ENCODE measurements at regions not wholly inside any gene's neighbourhood (a gene's known extent, or its start where the extent isn't known, plus 50 kb on each side); places are given as distances from the start of the nearest gene placed in this dataset.

- DNase-seq (ENCODE audit: insufficient read length, low spot score) (no peak), FAIRE-seq (no peak)
Observed at GRCh38 chr18:8499810-8500675, 109.2 kb upstream of the RAB12 start.

GRCh38 chr18:8501044-8501443 lies 108.2 kb upstream of the RAB12 start:
- FAIRE-seq (no peak), DNase-seq (ENCODE audit: insufficient read length, low spot score) (no peak)

- DNase-seq (ENCODE audit: insufficient read length, low spot score) (no peak), FAIRE-seq (no peak)
Observed at GRCh38 chr18:8503248-8503647, 106.0 kb upstream of the RAB12 start.

GRCh38 chr18:8504424-8504823 lies 104.8 kb upstream of the RAB12 start:
- DNase-seq (ENCODE audit: insufficient read length, low spot score) (no peak), FAIRE-seq (no peak)

- FAIRE-seq: no peak
- no peak for DNase-seq (ENCODE audit: insufficient read length, low spot score)
Observed at GRCh38 chr18:8504880-8505435, 104.3 kb upstream of the RAB12 start.

GRCh38 chr18:8506251-8507049 lies 102.8 kb upstream of the RAB12 start:
- FAIRE-seq (no peak), DNase-seq (ENCODE audit: insufficient read length, low spot score) (no peak)

GRCh38 chr18:8507361-8507760 lies 101.9 kb upstream of the RAB12 start:
- DNase-seq (ENCODE audit: insufficient read length, low spot score): no peak
- no peak for FAIRE-seq

GRCh38 chr18:8507915-8508705 lies 101.1 kb upstream of the RAB12 start:
- FAIRE-seq (no peak), DNase-seq (ENCODE audit: insufficient read length, low spot score) (no peak)

GRCh38 chr18:8513249-8513648 lies 96.0 kb upstream of the RAB12 start:
- FAIRE-seq: no peak

GRCh38 chr18:8514409-8514808 lies 94.8 kb upstream of the RAB12 start:
- no peak for FAIRE-seq
- DNase-seq (ENCODE audit: insufficient read length, low spot score): no peak

More at GRCh38 chr18:8513249-8513648, 96.0 kb upstream of the RAB12 start:
- no peak for DNase-seq (ENCODE audit: insufficient read length, low spot score)

- FAIRE-seq (no peak), DNase-seq (ENCODE audit: insufficient read length, low spot score) (no peak)
Observed at GRCh38 chr18:8515142-8515865, 93.9 kb upstream of the RAB12 start.

- no peak for DNase-seq (ENCODE audit: insufficient read length, low spot score)
- no peak for FAIRE-seq
Observed at GRCh38 chr18:8516371-8517250, 92.6 kb upstream of the RAB12 start.

- FAIRE-seq: no peak
- no peak for DNase-seq (ENCODE audit: insufficient read length, low spot score)
Observed at GRCh38 chr18:8517276-8517675, 92.0 kb upstream of the RAB12 start.

GRCh38 chr18:8519102-8519501 lies 90.1 kb upstream of the RAB12 start:
- DNase-seq (ENCODE audit: insufficient read length, low spot score) (no peak), FAIRE-seq (no peak)

GRCh38 chr18:8520266-8520665 lies 89.0 kb upstream of the RAB12 start:
- DNase-seq (ENCODE audit: insufficient read length, low spot score) (no peak), FAIRE-seq (no peak)

GRCh38 chr18:8522756-8523155 lies 86.5 kb upstream of the RAB12 start:
- FAIRE-seq: no peak

GRCh38 chr18:8525692-8526091 lies 83.5 kb upstream of the RAB12 start:
- FAIRE-seq: no peak
- no peak for DNase-seq (ENCODE audit: insufficient read length, low spot score)

More at GRCh38 chr18:8522756-8523155, 86.5 kb upstream of the RAB12 start:
- DNase-seq (ENCODE audit: insufficient read length, low spot score): no peak

GRCh38 chr18:8526332-8526731 lies 82.9 kb upstream of the RAB12 start:
- FAIRE-seq (no peak), DNase-seq (ENCODE audit: insufficient read length, low spot score) (no peak)

GRCh38 chr18:8529609-8530008 lies 79.6 kb upstream of the RAB12 start:
- no peak for DNase-seq (ENCODE audit: insufficient read length, low spot score)
- FAIRE-seq: no peak

All from HTR-8/SVneo (cell line).